SKM-1 treated with dmso at 0.1 percent for 144 hours (cell line): ENCODE measurements at regions not wholly inside any gene's neighbourhood (a gene's known extent, or its start where the extent isn't known, plus 50 kb on each side); places are given as distances from the start of the nearest gene placed in this dataset.

Experiments
- DNase-seq: peaks from one replicate; lab custom pipeline; 2025; ENCODE audit not compliant: unreplicated experiment; lab: John Stamatoyannopoulos, UW

- no peak for DNase-seq
Measured at GRCh38 chr12:58566599-58566998, 353.7 kb downstream of the LRIG3 start.

- no peak for DNase-seq
Measured at GRCh38 chr12:58567189-58567588, 353.1 kb downstream of the LRIG3 start.

- no peak for DNase-seq
Measured at GRCh38 chr12:58570411-58570810, 349.9 kb downstream of the LRIG3 start.

GRCh38 chr12:58575256-58575655 lies 345.0 kb downstream of the LRIG3 start:
- peak; percentile 9 for DNase-seq

- DNase-seq, result no peak
Measured at GRCh38 chr12:58576081-58576480, 344.2 kb downstream of the LRIG3 start.

GRCh38 chr12:58576916-58577315 lies 343.4 kb downstream of the LRIG3 start:
- DNase-seq, result no peak

- no peak for DNase-seq
Measured at GRCh38 chr12:58580095-58580494, 340.2 kb downstream of the LRIG3 start.

GRCh38 chr12:58583529-58583928 lies 336.8 kb downstream of the LRIG3 start:
- no peak for DNase-seq

- no peak for DNase-seq
Measured at GRCh38 chr12:58583940-58584339, 336.4 kb downstream of the LRIG3 start.

GRCh38 chr12:58584880-58585279 lies 335.4 kb downstream of the LRIG3 start:
- DNase-seq, result no peak

GRCh38 chr12:58586762-58587161 lies 333.5 kb downstream of the LRIG3 start:
- no peak for DNase-seq

GRCh38 chr12:58588770-58589169 lies 331.5 kb downstream of the LRIG3 start:
- no peak for DNase-seq

GRCh38 chr12:58592475-58593207 lies 327.7 kb downstream of the LRIG3 start:
- DNase-seq, result no peak

GRCh38 chr12:58593557-58594304 lies 326.6 kb downstream of the LRIG3 start:
- no peak for DNase-seq

- DNase-seq, result no peak
Measured at GRCh38 chr12:58596381-58596780, 323.9 kb downstream of the LRIG3 start.

- DNase-seq, result no peak
Measured at GRCh38 chr12:58601529-58601928, 318.8 kb downstream of the LRIG3 start.

- DNase-seq, result no peak
Measured at GRCh38 chr12:58602179-58602578, 318.1 kb downstream of the LRIG3 start.

GRCh38 chr12:58602736-58603135 lies 317.6 kb downstream of the LRIG3 start:
- DNase-seq, result no peak

- DNase-seq, result no peak
Measured at GRCh38 chr12:58607805-58608204, 312.5 kb downstream of the LRIG3 start.

- DNase-seq, result no peak
Measured at GRCh38 chr12:58608711-58609110, 311.6 kb downstream of the LRIG3 start.

- DNase-seq, result no peak
Measured at GRCh38 chr12:58615047-58615446, 305.3 kb downstream of the LRIG3 start.

GRCh38 chr12:58615576-58615975 lies 304.7 kb downstream of the LRIG3 start:
- no peak for DNase-seq

GRCh38 chr12:58616618-58617017 lies 303.7 kb downstream of the LRIG3 start:
- no peak for DNase-seq
